Choroid plexus epithelial cell (primary cell): ENCODE measurements at regions not wholly inside any gene's neighbourhood (a gene's known extent, or its start where the extent isn't known, plus 50 kb on each side); places are given as distances from the start of the nearest gene placed in this dataset.

ENCODE experiments used
- DNase-seq: peaks from one replicate; pipeline ENCODE4 v3.0.0-alpha.2; 2010; ENCODE audit warnings: low read depth
- H3K4me3 ChIP-seq: 2 replicates; pipeline ENCODE4 v1.5.1; 2011; ENCODE audit warnings: low read depth, mild to moderate bottlenecking, control low read depth, low read length, moderate library complexity
- CTCF ChIP-seq: conservative IDR thresholded peaks from 2 replicates; pipeline ENCODE4 v1.5.1; 2011; ENCODE audit warnings: low read depth, mild to moderate bottlenecking, control low read depth, inconsistent platforms, low read length, moderate library complexity

- no peak for DNase-seq
- no peak for TF ChIP-seq CTCF
- H3K4me3 ChIP-seq, result no peak overlapping the region
Observed at GRCh38 chr15:70347321-70348225, 249.9 kb upstream of the TLE3 start.

GRCh38 chr15:70345251-70346019 lies 247.7 kb upstream of the TLE3 start:
- no peak for DNase-seq
- no peak overlapping the region for H3K4me3 ChIP-seq
- no peak for TF ChIP-seq CTCF

DNA sequence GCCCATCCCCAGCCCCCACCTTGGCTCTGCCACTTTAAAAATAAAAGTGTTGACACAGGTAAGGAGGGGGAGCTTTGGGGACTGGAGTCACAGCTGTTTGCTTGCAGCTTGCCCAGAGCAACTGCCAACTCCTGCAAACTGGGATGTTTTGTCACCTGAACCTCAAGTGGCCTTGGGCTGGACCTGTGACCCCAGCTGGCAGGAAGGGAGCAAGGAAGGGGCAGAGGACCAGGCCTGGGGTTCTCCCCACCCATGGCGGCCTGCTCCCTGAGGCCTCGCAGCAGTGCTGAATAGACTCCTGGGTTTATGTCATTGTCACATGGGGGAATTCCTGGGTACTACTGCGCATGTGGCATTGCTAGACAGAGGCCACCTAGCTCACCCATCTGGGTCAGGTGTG lies 246.9 kb upstream of the TLE3 start:
- no peak for DNase-seq
- H3K4me3 ChIP-seq, result no peak overlapping the region
- no peak for TF ChIP-seq CTCF

- no peak for DNase-seq
- TF ChIP-seq CTCF, result no peak
- no peak overlapping the region for H3K4me3 ChIP-seq
Observed at GRCh38 chr15:70343961-70344621, 246.4 kb upstream of the TLE3 start.

- no peak for DNase-seq
- no peak overlapping the region for H3K4me3 ChIP-seq
- no peak for TF ChIP-seq CTCF
Observed at GRCh38 chr15:70342554-70343548, 245.1 kb upstream of the TLE3 start.

- TF ChIP-seq CTCF, result no peak
- DNase-seq, result no peak
- no peak overlapping the region for H3K4me3 ChIP-seq
Observed at GRCh38 chr15:70342141-70342540, 244.4 kb upstream of the TLE3 start.
